Chondrocyte (in vitro differentiated cells): ENCODE measurements at regions not wholly inside any gene's neighbourhood (a gene's known extent, or its start where the extent isn't known, plus 50 kb on each side); places are given as distances from the start of the nearest gene placed in this dataset.

Source experiments
- DNase-seq: peaks from one replicate; pipeline ENCODE4 v3.0.0; 2021; ENCODE audit warnings: mixed read lengths, low spot score
- H3K27ac Mint-ChIP-seq: one replicate; pipeline ENCODE4 v1.8.0; 2021; ENCODE audit warnings: mild to moderate bottlenecking, moderate library complexity, mixed read lengths; ENCODE audit not compliant: unreplicated experiment
- H3K27me3 Mint-ChIP-seq: 2 replicates; pipeline ENCODE4 v1.8.0; 2021; ENCODE audit warnings: low read depth, mixed read lengths
- H3K36me3 Mint-ChIP-seq: 2 replicates; pipeline ENCODE4 v1.8.0; 2021; ENCODE audit warnings: low read depth, mixed read lengths
- H3K4me1 Mint-ChIP-seq: 2 replicates; pipeline ENCODE4 v1.8.0; 2021; ENCODE audit warnings: low read depth, mild to moderate bottlenecking, mixed read lengths
- H3K4me3 Mint-ChIP-seq: one replicate; pipeline ENCODE4 v1.8.0; 2021; ENCODE audit warnings: mild to moderate bottlenecking, moderate library complexity, mixed read lengths; ENCODE audit not compliant: unreplicated experiment
- H3K9me3 Mint-ChIP-seq: 2 replicates; pipeline ENCODE4 v1.8.0; 2021; ENCODE audit warnings: low read depth, mixed read lengths
- CTCF ChIP-seq: fragments of 200-600 bp; sonication (generic); IDR thresholded peaks from 2 replicates; pipeline ENCODE4 v1.5.0; 2021; ENCODE audit warnings: antibody characterized with exemption, mild to moderate bottlenecking, moderate library complexity

- Mint-ChIP-seq H3K4me1 (no peaks in the 10 kb centered on the region), H3K4me3 (no peak overlapping the region), H3K9me3 (peaks cover 30% of the 10 kb centered on the region), H3K27me3 (peaks cover 2% of the 10 kb centered on the region), H3K27ac (no peak overlapping the region), H3K36me3 (no peaks in the 10 kb centered on the region)
- DNase-seq: no peak
- no peak for TF ChIP-seq CTCF
Observed at GRCh38 chr9:8037745-8038144, 238.2 kb upstream of the DMAC1 start.

- no peak for TF ChIP-seq CTCF
- no peak for DNase-seq
- H3K36me3 Mint-ChIP-seq: no peaks in the 10 kb centered on the region
- H3K4me3 Mint-ChIP-seq: no peak overlapping the region
- peaks cover 27% of the 10 kb centered on the region for H3K9me3 Mint-ChIP-seq
- no peaks in the 10 kb centered on the region for H3K4me1 Mint-ChIP-seq
- H3K27me3 Mint-ChIP-seq: peaks cover 2% of the 10 kb centered on the region
- H3K27ac Mint-ChIP-seq: no peak overlapping the region
Observed at GRCh38 chr9:8036914-8037524, 237.4 kb upstream of the DMAC1 start.

GRCh38 chr9:8033794-8034193, 234.2 kb upstream of the DMAC1 start:
- Mint-ChIP-seq H3K36me3 (no peaks in the 10 kb centered on the region), H3K4me1 (no peaks in the 10 kb centered on the region), H3K27ac (no peak overlapping the region), H3K9me3 (peaks cover 9% of the 10 kb centered on the region), H3K4me3 (no peak overlapping the region), H3K27me3 (peaks cover 5% of the 10 kb centered on the region)
- no peak for DNase-seq
- no peak for TF ChIP-seq CTCF

GRCh38 chr9:8030095-8030494, 230.5 kb upstream of the DMAC1 start:
- Mint-ChIP-seq H3K9me3 (no peaks in the 10 kb centered on the region), H3K36me3 (no peaks in the 10 kb centered on the region), H3K27me3 (peaks cover 6% of the 10 kb centered on the region), H3K27ac (no peak overlapping the region), H3K4me1 (peaks cover 2% of the 10 kb centered on the region), H3K4me3 (no peak overlapping the region)
- TF ChIP-seq CTCF: no peak
- DNase-seq: no peak

GRCh38 chr9:8027351-8027750, 227.8 kb upstream of the DMAC1 start:
- no peak for DNase-seq
- H3K27me3 Mint-ChIP-seq: peaks cover 4% of the 10 kb centered on the region
- no peak for TF ChIP-seq CTCF
- H3K4me1 Mint-ChIP-seq: peaks cover 2% of the 10 kb centered on the region
- H3K36me3 Mint-ChIP-seq: no peaks in the 10 kb centered on the region
- H3K27ac Mint-ChIP-seq: no peak overlapping the region
- H3K9me3 Mint-ChIP-seq: peaks cover 3% of the 10 kb centered on the region
- H3K4me3 Mint-ChIP-seq: no peak overlapping the region
